Keratinocyte (primary cell): ENCODE measurements at regions not wholly inside any gene's neighbourhood (a gene's known extent, or its start where the extent isn't known, plus 50 kb on each side); places are given as distances from the start of the nearest gene placed in this dataset.

Experiments used
- DNase-seq: peaks from one replicate; pipeline ENCODE4 v3.0.0-alpha.2; 2011; ENCODE audit warnings: low read depth, missing footprints, low spot score
- FAIRE-seq: peaks from 2 replicates; lab custom pipeline; 2011; peaks lifted over from hg19 to GRCh38; lab: Jason Lieb, UNC
- H2AFZ ChIP-seq: 2 replicates; pipeline ENCODE4 v1.6.0; 2012; ENCODE audit warnings: low read length, control low read depth, inconsistent platforms; ENCODE audit not compliant: control insufficient read depth
- H3K27ac ChIP-seq: 2 replicates; pipeline ENCODE4 v1.5.1; 2011; ENCODE audit warnings: low read length; ENCODE audit not compliant: control insufficient read depth, insufficient read depth
- H3K27me3 ChIP-seq: 3 replicates; pipeline ENCODE4 v1.6.0; 2011; ENCODE audit warnings: low read length; ENCODE audit not compliant: control insufficient read depth, insufficient read depth; ENCODE audit errors: extremely low read depth
- H3K36me3 ChIP-seq, 2 experiments: 2 replicates in 1 of 2; 3 replicates in 1 of 2; pipeline ENCODE4 v1.5.1; 2011; ENCODE audit warnings: low read length in 2 of 2, mild to moderate bottlenecking in 1 of 2; ENCODE audit not compliant: control insufficient read depth in 2 of 2, insufficient read depth in 2 of 2; ENCODE audit errors: extremely low read depth in 1 of 2
- H3K4me1 ChIP-seq: 3 replicates; pipeline ENCODE4 v1.5.1; 2011; ENCODE audit warnings: low read length; ENCODE audit not compliant: control insufficient read depth, insufficient read depth; ENCODE audit errors: extremely low read depth
- H3K4me2 ChIP-seq: 3 replicates; pipeline ENCODE4 v1.6.0; 2011; ENCODE audit warnings: low read depth, low read length; ENCODE audit not compliant: control insufficient read depth, insufficient read depth; ENCODE audit errors: extremely low read depth
- H3K4me3 ChIP-seq, 3 experiments: fragments of 200-600 bp in 1 of 3; sonication (generic) in 1 of 3; 2 replicates in 2 of 3; 3 replicates in 1 of 3; pipeline ENCODE4 v1.5.1; 2011 to 2016; ENCODE audit warnings: low read length in 3 of 3, mild to moderate bottlenecking in 3 of 3, control low read depth in 2 of 3, inconsistent platforms in 1 of 3, low read depth in 1 of 3, mixed read lengths in 1 of 3, mixed run types in 1 of 3, moderate library complexity in 1 of 3; ENCODE audit not compliant: control insufficient read depth in 2 of 3, insufficient read depth in 2 of 3; ENCODE audit errors: extremely low read depth in 1 of 3
- H3K79me2 ChIP-seq: 2 replicates; pipeline ENCODE4 v1.6.0; 2012; ENCODE audit warnings: low read length; ENCODE audit not compliant: control insufficient read depth, insufficient read depth
- H3K9ac ChIP-seq: 3 replicates; pipeline ENCODE4 v1.6.0; 2011; ENCODE audit warnings: low read length; ENCODE audit not compliant: control insufficient read depth, insufficient read depth; ENCODE audit errors: extremely low read depth
- H3K9me1 ChIP-seq: 3 replicates; pipeline ENCODE4 v1.6.0; 2011; ENCODE audit warnings: low read length; ENCODE audit not compliant: control insufficient read depth, insufficient read depth; ENCODE audit errors: extremely low read depth
- H3K9me3 ChIP-seq: 2 replicates; pipeline ENCODE4 v1.5.1; 2012; ENCODE audit warnings: low read depth, low read length; ENCODE audit not compliant: control insufficient read depth
- H4K20me1 ChIP-seq: 3 replicates; pipeline ENCODE4 v1.6.0; 2011; ENCODE audit warnings: low read length; ENCODE audit not compliant: control insufficient read depth, insufficient read depth; ENCODE audit errors: extremely low read depth
- EZH2 ChIP-seq: IDR thresholded peaks from one replicate; pipeline ENCODE4 v1.6.1; 2012; ENCODE audit warnings: inconsistent platforms, mild to moderate bottlenecking, low read length, moderate library complexity
- dilution Hi-C: fragments of 300-500 bp; cut with MboI; formaldehyde crosslinking; loops from one replicate; pipeline ENCODE4 v1.7.0; 2020; ENCODE audit warnings: low sequenced_read_pairs; ENCODE audit not compliant: extremely low pct_ligation_motif_present
- TF ChIP-seq, protein P1 (sequence below), 3 experiments: IDR thresholded peaks in 1 of 3; conservative IDR thresholded peaks in 1 of 3; optimal IDR thresholded peaks in 1 of 3; 2 replicates in 2 of 3; 3 replicates in 1 of 3; pipeline versions ENCODE3 to v1.5.1; 2011; ENCODE audit warnings: low read length in 3 of 3, mild to moderate bottlenecking in 3 of 3, moderate library complexity in 2 of 3, control low read depth in 1 of 3, inconsistent platforms in 1 of 3; ENCODE audit not compliant: insufficient read depth in 2 of 3; ENCODE audit errors: extremely low read depth in 1 of 3

DNA sequence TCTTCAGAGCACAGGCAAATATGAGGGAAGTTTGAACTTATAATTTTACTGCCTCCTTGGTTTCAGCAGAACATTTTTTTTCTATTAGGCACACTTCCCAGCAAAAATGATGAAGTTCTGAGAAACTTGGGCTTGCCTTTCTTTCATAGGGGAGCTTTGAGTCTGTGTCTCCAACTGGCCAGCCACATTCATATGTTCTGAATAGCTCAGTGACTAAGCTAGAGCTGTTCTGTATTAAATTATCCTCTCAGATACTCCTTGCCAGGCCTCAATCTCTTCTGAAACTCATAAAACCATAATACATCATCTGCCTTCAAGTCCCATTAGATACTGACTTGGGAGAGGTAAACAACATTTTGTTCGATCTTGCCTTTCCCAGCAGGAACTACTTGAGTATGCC lies 476.5 kb downstream of the GPAM start:
- Histone ChIP-seq H3K9me3 (no peaks in the 10 kb centered on the region), H3K9me1 (no peaks in the 10 kb centered on the region), H3K9ac (no peak overlapping the region), H3K27me3 (no peaks in the 10 kb centered on the region), H3K4me3 (no peak overlapping the region), H2AFZ (no peak overlapping the region), H3K27ac (no peak overlapping the region), H3K36me3 (no peaks in the 10 kb centered on the region), H3K79me2 (no peaks in the 10 kb centered on the region), H3K4me2 (no peak overlapping the region), H3K4me1 (no peaks in the 10 kb centered on the region), H4K20me1 (no peaks in the 10 kb centered on the region)
- dilution Hi-C loops = no loop called here
- no peak for FAIRE-seq
- DNase-seq = no peak
- TF ChIP-seq, protein P1, sequence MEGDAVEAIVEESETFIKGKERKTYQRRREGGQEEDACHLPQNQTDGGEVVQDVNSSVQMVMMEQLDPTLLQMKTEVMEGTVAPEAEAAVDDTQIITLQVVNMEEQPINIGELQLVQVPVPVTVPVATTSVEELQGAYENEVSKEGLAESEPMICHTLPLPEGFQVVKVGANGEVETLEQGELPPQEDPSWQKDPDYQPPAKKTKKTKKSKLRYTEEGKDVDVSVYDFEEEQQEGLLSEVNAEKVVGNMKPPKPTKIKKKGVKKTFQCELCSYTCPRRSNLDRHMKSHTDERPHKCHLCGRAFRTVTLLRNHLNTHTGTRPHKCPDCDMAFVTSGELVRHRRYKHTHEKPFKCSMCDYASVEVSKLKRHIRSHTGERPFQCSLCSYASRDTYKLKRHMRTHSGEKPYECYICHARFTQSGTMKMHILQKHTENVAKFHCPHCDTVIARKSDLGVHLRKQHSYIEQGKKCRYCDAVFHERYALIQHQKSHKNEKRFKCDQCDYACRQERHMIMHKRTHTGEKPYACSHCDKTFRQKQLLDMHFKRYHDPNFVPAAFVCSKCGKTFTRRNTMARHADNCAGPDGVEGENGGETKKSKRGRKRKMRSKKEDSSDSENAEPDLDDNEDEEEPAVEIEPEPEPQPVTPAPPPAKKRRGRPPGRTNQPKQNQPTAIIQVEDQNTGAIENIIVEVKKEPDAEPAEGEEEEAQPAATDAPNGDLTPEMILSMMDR (optimal IDR thresholded peaks at IDR 0.05 in 1 of 3, IDR thresholded peaks at IDR 0.05 in 1 of 3, conservative IDR thresholded peaks at IDR 0.05 in 1 of 3; ENCODE audit: extremely low read depth in 1 of 3, insufficient read depth in 2 of 3, low read length in 3 of 3) = no peak

DNA sequence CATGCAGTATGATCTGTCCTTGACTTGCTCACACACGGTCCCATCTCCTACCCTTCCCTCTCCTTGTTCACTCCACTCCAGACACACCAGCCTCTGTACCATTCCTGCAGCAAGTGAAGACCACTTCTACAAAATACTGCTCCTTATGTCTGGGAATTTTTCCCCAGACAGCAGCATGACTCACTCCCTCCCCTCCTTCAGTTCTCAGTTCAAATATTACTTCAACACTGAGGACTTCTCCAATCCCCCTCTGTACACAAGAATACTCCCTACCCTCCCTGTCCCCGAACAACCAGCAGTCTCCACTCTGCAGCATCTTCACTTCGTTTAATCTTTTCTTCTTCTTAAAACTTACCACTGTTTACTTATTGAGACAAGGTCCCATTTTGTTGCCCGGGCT lies 474.0 kb downstream of the GPAM start:
- no peaks in the 10 kb centered on the region for H3K9me1 ChIP-seq
- DNase-seq (no peak), FAIRE-seq (no peak)
- dilution Hi-C loops = no loop called here
- no peak for TF ChIP-seq EZH2
- TF ChIP-seq, protein P1 (optimal IDR thresholded peaks at IDR 0.05 in 1 of 3, IDR thresholded peaks at IDR 0.05 in 1 of 3, conservative IDR thresholded peaks at IDR 0.05 in 1 of 3; ENCODE audit: extremely low read depth in 1 of 3, insufficient read depth in 2 of 3, low read length in 3 of 3) = no peak
- no peak overlapping the region for H2AFZ ChIP-seq
- no peaks in the 10 kb centered on the region for H3K27me3 ChIP-seq
- H3K9me3 ChIP-seq = peaks cover 5% of the 10 kb centered on the region
- no peak overlapping the region for H3K4me3 ChIP-seq
- no peaks in the 10 kb centered on the region for H3K79me2 ChIP-seq
- no peaks in the 10 kb centered on the region for H3K36me3 ChIP-seq
- H4K20me1 ChIP-seq = no peaks in the 10 kb centered on the region
- no peak overlapping the region for H3K4me2 ChIP-seq
- no peaks in the 10 kb centered on the region for H3K4me1 ChIP-seq
- H3K27ac ChIP-seq = no peak overlapping the region
- H3K9ac ChIP-seq = no peak overlapping the region
